ENCODE measurements at regions not wholly inside any gene's neighbourhood (a gene's known extent, or its start where the extent isn't known, plus 50 kb on each side); places are given as distances from the start of the nearest gene placed in this dataset.

- TF ChIP-seq CTCF (IDR thresholded peaks at IDR 0.05) (no peak), POLR2A (IDR thresholded peaks at IDR 0.05) (no peak)
Observed at GRCh38 chr12:114794049-114794558, 110.1 kb upstream of the TBX3 start.

All from Peyer's patch (tissue), 4 donors.